Heart right ventricle (tissue), 16 donors: ENCODE measurements at regions not wholly inside any gene's neighbourhood (a gene's known extent, or its start where the extent isn't known, plus 50 kb on each side); places are given as distances from the start of the nearest gene placed in this dataset.

Experiments used
- ATAC-seq, 8 donors: fragments of 200-7000 bp; cut with Tn5 transposase; one replicate each; pipeline ENCODE4 v1.9.1; 2020; ENCODE audit warnings: mild to moderate bottlenecking in 8 of 8, moderate library complexity in 8 of 8, moderate number of reproducible peaks in 1 of 8
- DNase-seq, 2 donors: peaks; one replicate each; pipeline ENCODE4 v3.0.0-alpha.2; 2020
- H3K27ac ChIP-seq, 10 donors: fragments of 200-600 bp; sonication (generic) in 2 of 10; one replicate each; pipeline versions ENCODE4 v1.5.0 to v1.8.0; 2020 to 2022; ENCODE audit warnings: mild to moderate bottlenecking in 3 of 10
- H3K27me3 ChIP-seq, 7 donors: fragments of 200-600 bp; one replicate each; pipeline ENCODE4 v1.8.0; 2021 to 2022; ENCODE audit warnings: mild to moderate bottlenecking in 2 of 7
- H3K36me3 ChIP-seq, 9 donors: fragments of 200-600 bp; sonication (generic) in 1 of 9; one replicate each; pipeline versions ENCODE4 v1.5.0 to v1.8.0; 2020 to 2022; ENCODE audit warnings: mild to moderate bottlenecking in 2 of 9
- H3K4me1 ChIP-seq, 9 donors: fragments of 200-600 bp; sonication (generic) in 1 of 9; one replicate each; pipeline versions ENCODE4 v1.5.0 to v1.8.0; 2020 to 2022; ENCODE audit warnings: mild to moderate bottlenecking in 4 of 9
- H3K4me3 ChIP-seq, 10 donors: fragments of 200-600 bp; sonication (generic) in 2 of 10; one replicate each; pipeline versions ENCODE4 v1.5.0 to v1.8.0; 2020 to 2022; ENCODE audit warnings: mild to moderate bottlenecking in 7 of 10, moderate library complexity in 2 of 10
- H3K9me3 ChIP-seq, 11 donors: fragments of 200-600 bp in 10 of 11; sonication (generic) in 2 of 11; one replicate each; pipeline versions ENCODE4 v1.5.0 to v1.8.0; 2013 to 2022; ENCODE audit warnings: mild to moderate bottlenecking in 2 of 11, control low read depth in 1 of 11, moderate library complexity in 1 of 11
- CTCF ChIP-seq, 9 donors: fragments of 200-600 bp; sonication (generic) in 2 of 9; IDR thresholded peaks; one replicate each; pipeline versions ENCODE4 v1.5.0 to v1.8.0; 2021 to 2022; ENCODE audit warnings: antibody characterized with exemption in 9 of 9, mild to moderate bottlenecking in 5 of 9, moderate library complexity in 1 of 9
- WGBS, 2 donors: extraction: QIAGEN DNeasy Blood & Tissue Kit; methylation state at CpG; one replicate each; pipeline ENCODE4 v1.1.7; 2013; ENCODE audit warnings: inconsistent platforms in 1 of 2; 5-methylcytosine and 5-hydroxymethylcytosine counted together
- intact Hi-C, 10 donors: fragments of 100-400 bp; cut with DNase I; formaldehyde crosslinking; loops; one replicate each; pipeline versions ENCODE4 v1.11.1 to v1.14.2; 2022
- donor health status: Arrhythmogenic right ventricular cardiomyopathy.
- donor health status: ischemic (EF 13 %, LVEDD 7.1; RV severe dilation, severe dysfunction).
- donor health status: healthy with polysubstance abuse.
- donor health status: DM: no; HTN: yes; CAD: no.
- donor health status: DM: no; HTN: no; CAD: no.
- donor health status: ischemic (EF 25% LVEDD 6.9; RV normal size, moderate dysfunction).
- donor health status: ischemic (EF 25% LVEDD 5.7; RV mildly dilated, moderate dysfunction).
- donor health status: healthy.
- donor health status: DM: yes; HTN: yes; CAD: no.
- donor health status: Ischemic cardiomyopathy.
- donor health status: ischemic (EF 35%, LVEDD 5.7; RV mildly dilated, moderate dysfunction).
- donor health status: nonischemic (EF 11% LVEDD 7.7; RV severe dilation, severe dysfunction).
- donor health status: DM: yes; HTN: yes; CAD: no.
- donor health status: PGD.
- donor health status: ischemic (EF 29% LVEDD 5.4; RV normal size, mild dysfunction).
- donor health status: nonischemic (EF 23%, LVEDD 6.1; RV moderate dilation, normal function).

GRCh38 chr12:107335802-107336570 lies 242.6 kb upstream of the CRY1 start:
- H3K4me3 ChIP-seq, result no peak overlapping the region
- ATAC-seq (no peak), DNase-seq (no peak)
- no peak for TF ChIP-seq CTCF (IDR thresholded peaks at IDR 0.05)
- 73 to 77% methylated on average over 10 of the region's 10 CpGs for WGBS, 2 donors
- no peaks in the 10 kb centered on the region for H3K4me1 ChIP-seq
- H3K27me3 ChIP-seq, result peaks cover 0 to 31% (median 13%) of the 10 kb centered on the region in 7 donors
- no peak overlapping the region for H3K27ac ChIP-seq
- no peaks in the 10 kb centered on the region for H3K9me3 ChIP-seq
- no peaks in the 10 kb centered on the region for H3K36me3 ChIP-seq
- intact Hi-C loops, result no loop called here

GRCh38 chr12:107336695-107337094 lies 243.3 kb upstream of the CRY1 start:
- ATAC-seq (no peak), DNase-seq (no peak)
- Histone ChIP-seq H3K4me1 (no peaks in the 10 kb centered on the region), H3K4me3 (no peak overlapping the region), H3K9me3 (no peaks in the 10 kb centered on the region), H3K27me3 (peaks cover 0 to 26% (median 7%) of the 10 kb centered on the region in 7 donors), H3K36me3 (no peaks in the 10 kb centered on the region), H3K27ac (no peak overlapping the region)
- intact Hi-C loops, result no loop called here
- TF ChIP-seq CTCF (IDR thresholded peaks at IDR 0.05), result no peak
- WGBS, 2 donors, result 75 to 87% methylated on average over 4 of the region's 4 CpGs

- no peaks in the 10 kb centered on the region for H3K36me3 ChIP-seq
- intact Hi-C loops, result no loop called here
- DNase-seq (no peak), ATAC-seq (no peak)
- no peak for TF ChIP-seq CTCF (IDR thresholded peaks at IDR 0.05)
- H3K4me3 ChIP-seq, result no peak overlapping the region
- peaks cover 0 to 19% (median 0%) of the 10 kb centered on the region in 7 donors for H3K27me3 ChIP-seq
- WGBS, 2 donors, result 79 to 87% methylated on average over 9 of the region's 9 CpGs
- no peaks in the 10 kb centered on the region for H3K9me3 ChIP-seq
- no peaks in the 10 kb centered on the region for H3K4me1 ChIP-seq
- no peak overlapping the region for H3K27ac ChIP-seq
Measured at GRCh38 chr12:107337346-107338095, 244.2 kb upstream of the CRY1 start.

- Histone ChIP-seq H3K27ac (no peak overlapping the region), H3K36me3 (no peaks in the 10 kb centered on the region), H3K4me1 (no peaks in the 10 kb centered on the region), H3K4me3 (no peak overlapping the region), H3K27me3 (peaks cover 0 to 25% (median 0%) of the 10 kb centered on the region in 7 donors), H3K9me3 (no peaks in the 10 kb centered on the region)
- ATAC-seq, result no peak
- WGBS, 2 donors, result 32 to 40% methylated on average over 4 of the region's 4 CpGs
- intact Hi-C loops, result no loop called here
- TF ChIP-seq CTCF (IDR thresholded peaks at IDR 0.05), result no peak
- DNase-seq, result no peak
Measured at GRCh38 chr12:107339487-107339886, 246.1 kb upstream of the CRY1 start.
